ENCODE measurements at regions not wholly inside any gene's neighbourhood (a gene's known extent, or its start where the extent isn't known, plus 50 kb on each side); places are given as distances from the start of the nearest gene placed in this dataset.

DNA sequence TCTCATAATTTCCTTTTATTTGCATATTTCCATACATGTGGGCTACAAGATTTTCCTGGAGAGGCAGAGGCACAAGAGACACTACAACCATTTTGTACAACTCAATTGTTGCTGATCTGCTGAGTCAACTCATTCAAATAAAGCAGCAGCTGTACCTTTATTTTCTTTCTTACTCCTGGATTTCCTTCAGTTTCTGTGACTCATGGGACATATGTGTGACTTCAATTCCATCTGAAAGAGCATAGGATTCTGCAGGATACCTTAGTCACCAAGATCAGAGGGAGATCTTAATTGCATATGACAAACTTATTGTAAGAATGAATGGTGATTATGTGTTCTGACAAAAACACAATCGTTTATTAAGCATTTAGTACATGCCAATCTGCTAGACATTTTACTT lies 2219.4 kb downstream of the NCAM2 start:
- TF ChIP-seq, protein P1, sequence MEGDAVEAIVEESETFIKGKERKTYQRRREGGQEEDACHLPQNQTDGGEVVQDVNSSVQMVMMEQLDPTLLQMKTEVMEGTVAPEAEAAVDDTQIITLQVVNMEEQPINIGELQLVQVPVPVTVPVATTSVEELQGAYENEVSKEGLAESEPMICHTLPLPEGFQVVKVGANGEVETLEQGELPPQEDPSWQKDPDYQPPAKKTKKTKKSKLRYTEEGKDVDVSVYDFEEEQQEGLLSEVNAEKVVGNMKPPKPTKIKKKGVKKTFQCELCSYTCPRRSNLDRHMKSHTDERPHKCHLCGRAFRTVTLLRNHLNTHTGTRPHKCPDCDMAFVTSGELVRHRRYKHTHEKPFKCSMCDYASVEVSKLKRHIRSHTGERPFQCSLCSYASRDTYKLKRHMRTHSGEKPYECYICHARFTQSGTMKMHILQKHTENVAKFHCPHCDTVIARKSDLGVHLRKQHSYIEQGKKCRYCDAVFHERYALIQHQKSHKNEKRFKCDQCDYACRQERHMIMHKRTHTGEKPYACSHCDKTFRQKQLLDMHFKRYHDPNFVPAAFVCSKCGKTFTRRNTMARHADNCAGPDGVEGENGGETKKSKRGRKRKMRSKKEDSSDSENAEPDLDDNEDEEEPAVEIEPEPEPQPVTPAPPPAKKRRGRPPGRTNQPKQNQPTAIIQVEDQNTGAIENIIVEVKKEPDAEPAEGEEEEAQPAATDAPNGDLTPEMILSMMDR (IDR thresholded peaks at IDR 0.05; ENCODE audit: low read depth, low read length): no peak

DNA sequence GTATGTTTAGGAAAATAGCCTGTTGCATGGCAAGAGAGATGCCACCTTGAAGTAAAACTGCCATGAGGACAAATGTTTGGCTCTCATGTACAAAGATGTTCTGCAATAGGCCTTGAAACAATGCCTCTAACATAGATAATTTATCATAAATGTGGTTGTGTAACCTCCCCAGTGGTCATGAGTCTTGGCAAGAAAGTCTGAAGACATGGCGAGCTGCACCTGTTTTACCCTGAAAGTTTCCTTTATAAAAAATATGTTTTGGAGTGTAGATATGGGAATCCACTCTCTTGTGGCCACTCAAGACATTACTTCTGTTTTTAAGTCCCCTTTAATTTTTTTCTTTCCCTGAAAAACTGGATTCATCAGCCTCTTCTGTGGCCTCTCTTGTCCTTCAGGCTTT lies 2217.1 kb downstream of the NCAM2 start:
- DNase-seq (ENCODE audit: extremely low read depth, low read depth): no peak
- TF ChIP-seq, protein P1 (IDR thresholded peaks at IDR 0.05; ENCODE audit: low read depth, low read length): no peak

More for the DNA sequence above, 2219.4 kb downstream of the NCAM2 start:
- no peak for DNase-seq (ENCODE audit: extremely low read depth, low read depth)

Measured in AG09319 (cell line).